Stimulated activated naive CD8-positive, alpha-beta T cell treated with anti-CD3 and anti-CD28 coated beads, Interleukin-15, Interleukin-2, amounts not matched to agents 100 ng/mL and 50 ng/mL, for 24 hours (primary cell): ENCODE measurements at regions not wholly inside any gene's neighbourhood (a gene's known extent, or its start where the extent isn't known, plus 50 kb on each side); places are given as distances from the start of the nearest gene placed in this dataset.

ENCODE experiments used
- H3K27ac Mint-ChIP-seq: one replicate; pipeline ENCODE4 v1.8.0; 2021; ENCODE audit warnings: mild to moderate bottlenecking, mixed read lengths
- H3K27me3 Mint-ChIP-seq: one replicate; pipeline ENCODE4 v1.8.0; 2021; ENCODE audit warnings: mixed read lengths
- H3K36me3 Mint-ChIP-seq: one replicate; pipeline ENCODE4 v1.8.0; 2021; ENCODE audit warnings: low read depth, mixed read lengths
- H3K4me1 Mint-ChIP-seq: one replicate; pipeline ENCODE4 v1.8.0; 2021; ENCODE audit warnings: low read depth, mixed read lengths
- H3K4me3 Mint-ChIP-seq: one replicate; pipeline ENCODE4 v1.8.0; 2021; ENCODE audit warnings: mild to moderate bottlenecking, mixed read lengths
- H3K9me3 Mint-ChIP-seq: one replicate; pipeline ENCODE4 v1.8.0; 2021; ENCODE audit warnings: mixed read lengths

- no peaks in the 10 kb centered on the region for H3K27me3 Mint-ChIP-seq
- peaks cover 7% of the 10 kb centered on the region for H3K9me3 Mint-ChIP-seq
- H3K4me1 Mint-ChIP-seq: no peaks in the 10 kb centered on the region
- no peaks in the 10 kb centered on the region for H3K36me3 Mint-ChIP-seq
- H3K4me3 Mint-ChIP-seq: no peak overlapping the region
- no peak overlapping the region for H3K27ac Mint-ChIP-seq
These were observed 190.7 kb downstream of the FAM170A start for GRCh38 chr5:119820016-119820415.

DNA sequence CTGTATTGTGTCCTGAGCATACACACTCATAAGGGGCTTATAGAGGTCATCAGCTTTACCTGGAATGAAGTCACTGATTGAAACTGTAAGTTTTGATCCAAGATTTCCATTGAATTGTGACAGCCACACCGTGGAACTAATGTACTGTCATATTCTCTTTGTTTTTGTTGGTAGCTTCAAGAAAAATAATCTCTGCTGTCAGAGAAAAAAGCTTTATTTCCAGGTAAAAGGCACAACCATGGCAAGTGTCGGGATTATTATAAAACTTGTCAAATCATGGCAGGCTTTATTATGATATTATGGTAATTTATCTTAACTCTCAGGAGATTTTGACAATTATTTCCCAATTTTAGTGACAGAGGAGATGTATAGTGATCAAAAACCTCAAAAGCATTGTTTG, 191.2 kb downstream of the FAM170A start:
- Mint-ChIP-seq H3K4me1 (no peaks in the 10 kb centered on the region), H3K36me3 (no peaks in the 10 kb centered on the region), H3K27me3 (no peaks in the 10 kb centered on the region), H3K9me3 (peaks cover 7% of the 10 kb centered on the region), H3K4me3 (no peak overlapping the region), H3K27ac (no peak overlapping the region)

DNA sequence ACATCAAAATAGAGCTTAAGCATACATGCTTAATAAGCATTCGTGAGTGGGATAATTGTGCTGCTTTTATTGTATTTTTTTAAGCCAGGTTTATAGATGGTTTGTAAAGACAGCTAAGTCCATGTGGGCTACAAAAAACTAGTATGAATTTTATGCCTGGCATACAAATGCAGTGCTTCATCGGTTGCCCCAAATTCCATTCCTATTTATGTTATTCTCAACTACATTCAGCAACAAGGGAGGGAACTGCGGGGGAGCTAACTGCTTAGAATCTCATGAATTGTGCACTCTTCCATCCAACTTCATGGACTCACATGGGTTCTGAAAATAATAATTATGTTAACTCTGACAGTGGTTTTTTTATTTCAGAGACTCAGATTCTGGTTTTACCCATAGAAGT, 199.2 kb downstream of the FAM170A start:
- Mint-ChIP-seq H3K27ac (no peak overlapping the region), H3K4me1 (no peaks in the 10 kb centered on the region), H3K27me3 (no peaks in the 10 kb centered on the region), H3K36me3 (no peaks in the 10 kb centered on the region), H3K9me3 (no peaks in the 10 kb centered on the region), H3K4me3 (no peak overlapping the region)

GRCh38 chr5:119829341-119829740, 200.0 kb downstream of the FAM170A start:
- no peak overlapping the region for H3K27ac Mint-ChIP-seq
- H3K9me3 Mint-ChIP-seq: no peaks in the 10 kb centered on the region
- no peaks in the 10 kb centered on the region for H3K27me3 Mint-ChIP-seq
- no peaks in the 10 kb centered on the region for H3K36me3 Mint-ChIP-seq
- no peaks in the 10 kb centered on the region for H3K4me1 Mint-ChIP-seq
- H3K4me3 Mint-ChIP-seq: no peak overlapping the region

- Mint-ChIP-seq H3K27ac (no peak overlapping the region), H3K4me1 (no peaks in the 10 kb centered on the region), H3K9me3 (no peaks in the 10 kb centered on the region), H3K27me3 (no peaks in the 10 kb centered on the region), H3K4me3 (no peak overlapping the region), H3K36me3 (no peaks in the 10 kb centered on the region)
These were observed 203.8 kb downstream of the FAM170A start for GRCh38 chr5:119833176-119833575.

DNA sequence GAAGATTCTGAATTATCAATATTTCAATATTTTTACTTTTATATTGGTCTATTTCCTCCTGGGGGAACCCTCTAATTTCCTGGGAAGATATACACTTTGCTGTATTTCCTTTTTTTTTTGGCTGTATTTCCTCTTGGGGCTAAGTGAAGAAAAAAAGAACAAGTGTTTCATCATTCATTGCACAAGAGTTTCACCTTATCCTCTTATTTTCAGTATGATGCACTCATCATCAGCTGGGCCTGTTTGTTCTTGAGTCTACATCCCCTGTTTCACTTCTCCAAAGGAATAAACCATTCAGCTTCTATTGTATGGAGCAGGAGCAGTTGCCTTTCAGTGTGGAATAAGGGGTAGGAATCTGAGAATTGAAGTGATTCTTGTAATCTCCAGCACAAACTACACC, 210.8 kb downstream of the FAM170A start:
- Mint-ChIP-seq H3K36me3 (no peaks in the 10 kb centered on the region), H3K27me3 (no peaks in the 10 kb centered on the region), H3K4me1 (no peaks in the 10 kb centered on the region), H3K27ac (no peak overlapping the region), H3K9me3 (peaks cover 4% of the 10 kb centered on the region), H3K4me3 (no peak overlapping the region)

DNA sequence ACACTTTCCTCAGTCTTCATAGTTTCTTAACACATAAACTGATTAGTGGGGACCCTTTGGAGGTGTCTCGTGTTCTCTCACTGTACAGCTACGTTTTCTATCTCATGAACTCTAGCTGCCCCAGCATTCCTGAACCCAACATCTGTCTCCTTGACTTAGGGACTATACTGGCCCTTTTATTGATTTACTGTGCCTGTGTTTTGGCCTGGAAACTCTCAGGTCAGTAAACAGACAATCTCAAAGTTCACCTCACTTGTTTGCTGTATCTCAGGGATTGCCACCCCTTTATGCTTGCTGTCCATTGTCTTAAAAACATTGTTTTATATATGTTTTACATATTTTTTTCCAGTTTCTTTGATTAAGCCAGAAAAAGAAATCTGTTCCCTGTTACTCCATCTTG, 222.8 kb downstream of the FAM170A start:
- Mint-ChIP-seq H3K27me3 (no peaks in the 10 kb centered on the region), H3K4me1 (no peaks in the 10 kb centered on the region), H3K36me3 (no peaks in the 10 kb centered on the region), H3K4me3 (no peak overlapping the region), H3K9me3 (no peaks in the 10 kb centered on the region), H3K27ac (no peak overlapping the region)

DNA sequence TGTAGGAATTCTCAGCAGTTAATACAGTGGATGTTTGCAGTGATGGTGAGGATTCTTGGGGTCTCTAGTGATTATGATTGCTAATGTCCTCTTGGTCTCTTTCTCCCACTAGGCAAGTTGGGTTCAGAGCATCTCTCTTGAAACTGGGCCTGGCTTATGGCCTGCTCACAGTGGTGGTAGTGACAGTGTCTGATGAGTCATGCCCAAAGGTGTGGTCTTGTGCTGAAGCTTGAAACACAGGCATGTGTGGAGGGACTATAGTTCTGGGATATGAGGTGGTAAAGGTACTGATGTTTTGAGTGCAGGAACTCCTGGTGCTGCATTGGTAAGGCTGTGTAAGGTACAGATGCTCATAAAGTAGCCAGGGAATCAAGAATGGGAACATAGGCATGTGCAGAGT, 231.1 kb downstream of the FAM170A start:
- Mint-ChIP-seq H3K27ac (no peak overlapping the region), H3K4me3 (no peak overlapping the region), H3K27me3 (no peaks in the 10 kb centered on the region), H3K36me3 (no peaks in the 10 kb centered on the region), H3K9me3 (no peaks in the 10 kb centered on the region), H3K4me1 (no peaks in the 10 kb centered on the region)

- Mint-ChIP-seq H3K4me1 (no peaks in the 10 kb centered on the region), H3K36me3 (no peaks in the 10 kb centered on the region), H3K27ac (no peak overlapping the region), H3K27me3 (no peaks in the 10 kb centered on the region), H3K4me3 (no peak overlapping the region), H3K9me3 (no peaks in the 10 kb centered on the region)
These were observed 233.3 kb downstream of the FAM170A start for GRCh38 chr5:119862619-119863018.

GRCh38 chr5:119864286-119864685, 234.9 kb downstream of the FAM170A start:
- Mint-ChIP-seq H3K27ac (no peak overlapping the region), H3K4me3 (no peak overlapping the region), H3K36me3 (no peaks in the 10 kb centered on the region), H3K9me3 (no peaks in the 10 kb centered on the region), H3K27me3 (no peaks in the 10 kb centered on the region), H3K4me1 (no peaks in the 10 kb centered on the region)

DNA sequence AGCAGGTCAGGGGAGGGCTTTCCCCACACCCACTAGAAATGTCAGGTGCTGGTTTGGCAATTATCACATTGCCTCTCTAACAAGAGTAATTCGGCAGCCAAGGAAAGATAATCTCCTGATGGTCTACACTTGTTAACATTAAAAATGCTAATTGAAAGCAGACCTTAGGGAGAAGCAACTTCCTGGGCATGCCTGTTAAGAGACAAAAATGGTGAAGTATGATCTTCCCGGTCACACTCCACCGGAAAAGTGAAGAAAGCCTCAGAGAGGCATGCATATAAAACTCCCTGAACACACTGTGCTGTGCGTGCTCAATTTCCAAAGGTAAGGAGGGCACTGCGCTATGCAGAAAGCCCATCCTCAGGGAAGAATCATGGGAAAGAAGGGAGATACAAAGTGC, 244.3 kb downstream of the FAM170A start:
- H3K4me1 Mint-ChIP-seq: no peaks in the 10 kb centered on the region
- H3K36me3 Mint-ChIP-seq: no peaks in the 10 kb centered on the region
- H3K9me3 Mint-ChIP-seq: no peaks in the 10 kb centered on the region
- H3K27ac Mint-ChIP-seq: no peak overlapping the region
- no peaks in the 10 kb centered on the region for H3K27me3 Mint-ChIP-seq
- no peak overlapping the region for H3K4me3 Mint-ChIP-seq

DNA sequence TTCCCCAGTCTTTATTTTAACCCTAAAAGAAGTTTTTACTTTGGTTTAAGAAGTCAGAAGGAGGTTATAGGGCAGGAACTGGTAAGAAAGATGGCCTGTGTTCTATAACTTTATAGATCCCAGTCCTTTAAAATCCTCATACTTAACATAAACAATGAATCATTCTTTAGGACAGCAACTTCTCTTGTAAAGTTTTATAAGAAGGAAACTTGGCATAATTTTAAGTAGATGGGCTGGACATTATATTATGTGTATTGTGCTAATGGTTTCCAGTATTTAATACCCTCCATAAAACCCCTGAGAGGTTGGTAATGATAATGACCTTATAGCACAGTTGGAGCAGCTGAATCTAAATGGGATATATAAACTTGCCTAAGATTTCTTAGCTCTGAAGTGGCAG, 247.2 kb downstream of the FAM170A start:
- Mint-ChIP-seq H3K4me1 (no peaks in the 10 kb centered on the region), H3K27ac (no peak overlapping the region), H3K4me3 (no peak overlapping the region), H3K36me3 (no peaks in the 10 kb centered on the region), H3K9me3 (no peaks in the 10 kb centered on the region), H3K27me3 (no peaks in the 10 kb centered on the region)

- Mint-ChIP-seq H3K4me3 (no peak overlapping the region), H3K27me3 (no peaks in the 10 kb centered on the region), H3K27ac (no peak overlapping the region), H3K36me3 (no peaks in the 10 kb centered on the region), H3K9me3 (no peaks in the 10 kb centered on the region), H3K4me1 (no peaks in the 10 kb centered on the region)
These were observed 249.4 kb downstream of the FAM170A start for GRCh38 chr5:119878712-119879111.

- no peaks in the 10 kb centered on the region for H3K4me1 Mint-ChIP-seq
- H3K27me3 Mint-ChIP-seq: no peaks in the 10 kb centered on the region
- no peak overlapping the region for H3K27ac Mint-ChIP-seq
- H3K9me3 Mint-ChIP-seq: no peaks in the 10 kb centered on the region
- H3K4me3 Mint-ChIP-seq: no peak overlapping the region
- H3K36me3 Mint-ChIP-seq: no peaks in the 10 kb centered on the region
These were observed 250.1 kb downstream of the FAM170A start for GRCh38 chr5:119879446-119879845.

GRCh38 chr5:119895066-119895465, 265.7 kb downstream of the FAM170A start:
- Mint-ChIP-seq H3K36me3 (no peaks in the 10 kb centered on the region), H3K27me3 (no peaks in the 10 kb centered on the region), H3K27ac (no peak overlapping the region), H3K4me1 (no peaks in the 10 kb centered on the region), H3K4me3 (no peak overlapping the region), H3K9me3 (no peaks in the 10 kb centered on the region)

GRCh38 chr5:119896826-119897536, 267.6 kb downstream of the FAM170A start:
- no peaks in the 10 kb centered on the region for H3K4me1 Mint-ChIP-seq
- H3K36me3 Mint-ChIP-seq: no peaks in the 10 kb centered on the region
- H3K4me3 Mint-ChIP-seq: no peak overlapping the region
- H3K9me3 Mint-ChIP-seq: no peaks in the 10 kb centered on the region
- no peak overlapping the region for H3K27ac Mint-ChIP-seq
- H3K27me3 Mint-ChIP-seq: no peaks in the 10 kb centered on the region
